Esophagus squamous epithelium (tissue), 5 donors: ENCODE measurements at regions not wholly inside any gene's neighbourhood (a gene's known extent, or its start where the extent isn't known, plus 50 kb on each side); places are given as distances from the start of the nearest gene placed in this dataset.

Source experiments
- DNase-seq: peaks from one replicate; lab custom pipeline; 2025; lab: John Stamatoyannopoulos, UW
- H3K27ac ChIP-seq, 4 donors: fragments of 200-600 bp; sonication (generic); one replicate each; pipeline ENCODE4 v1.5.1; 2016 to 2019; ENCODE audit warnings: mild to moderate bottlenecking in 1 of 4
- H3K27me3 ChIP-seq, 4 donors: fragments of 200-600 bp; sonication (generic); 1 replicate in 3 of 4; 2 replicates in 1 of 4; pipeline versions ENCODE4 v1.5.1 to v1.6.0; 2017 to 2021; ENCODE audit warnings: antibody characterized with exemption in 1 of 4
- H3K36me3 ChIP-seq, 3 donors: fragments of 200-600 bp; sonication (generic); one replicate each; pipeline ENCODE4 v1.5.1; 2016 to 2019
- H3K4me1 ChIP-seq, 3 donors: fragments of 200-600 bp; sonication (generic); one replicate each; pipeline ENCODE4 v1.5.1; 2017 to 2019
- H3K4me3 ChIP-seq, 4 donors: fragments of 200-600 bp; sonication (generic); 1 replicate in 3 of 4; 2 replicates in 1 of 4; pipeline ENCODE4 v1.5.1; 2016 to 2019; ENCODE audit warnings: mild to moderate bottlenecking in 2 of 4, moderate library complexity in 1 of 4
- H3K9me3 ChIP-seq, 3 donors: fragments of 200-600 bp; sonication (generic); one replicate each; pipeline ENCODE4 v1.5.1; 2016 to 2019
- CTCF ChIP-seq, 6 experiments: fragments of 450-650 bp in 4 of 6; fragments of 200-600 bp in 2 of 6; sonication (generic) in 2 of 6; IDR thresholded peaks; one replicate each; pipeline ENCODE4 v1.5.1; 2016 to 2019; ENCODE audit warnings: antibody characterized with exemption in 6 of 6, mild to moderate bottlenecking in 4 of 6, moderate library complexity in 4 of 6
- POLR2A ChIP-seq, 4 donors: fragments of 450-650 bp; IDR thresholded peaks; one replicate each; pipeline ENCODE4 v1.6.1; 2017; ENCODE audit warnings: antibody characterized with exemption in 4 of 4, mild to moderate bottlenecking in 4 of 4, moderate library complexity in 3 of 4
- WGBS, 2 donors: methylation state at CpG; one replicate each; pipeline ENCODE4 v1.1.5; 2018; 5-methylcytosine and 5-hydroxymethylcytosine counted together
- intact Hi-C: fragments of 100-400 bp; cut with DNase I; formaldehyde crosslinking; loops from one replicate; pipeline ENCODE4 v1.15.0; 2022
- donor health status: DM: yes; HTN: yes; CAD: no.

GRCh38 chr1:69284508-69284907 lies 283.2 kb upstream of the LRRC7 start:
- Histone ChIP-seq H3K4me1 (no peaks in the 10 kb centered on the region), H3K4me3 (no peak overlapping the region), H3K27me3 (no peaks in the 10 kb centered on the region), H3K36me3 (no peaks in the 10 kb centered on the region), H3K9me3 (no peaks in the 10 kb centered on the region), H3K27ac (no peak overlapping the region)
- intact Hi-C loops, result no loop called here
- 86 to 88% methylated on average over 1 of the region's 1 CpG for WGBS, 2 donors
- DNase-seq, result no peak
- TF ChIP-seq POLR2A (IDR thresholded peaks at IDR 0.05) (no peak), CTCF (IDR thresholded peaks at IDR 0.05) (no peak)

- WGBS, 2 donors, result 86 to 90% methylated on average over 5 of the region's 5 CpGs
- intact Hi-C loops, result no loop called here
- no peak for TF ChIP-seq CTCF (IDR thresholded peaks at IDR 0.05)
- no peak for TF ChIP-seq POLR2A (IDR thresholded peaks at IDR 0.05)
- no peaks in the 10 kb centered on the region for H3K36me3 ChIP-seq
- H3K4me1 ChIP-seq, result no peaks in the 10 kb centered on the region
- no peak overlapping the region for H3K27ac ChIP-seq
- H3K27me3 ChIP-seq, result no peaks in the 10 kb centered on the region
- no peak overlapping the region for H3K4me3 ChIP-seq
- DNase-seq, result no peak
- H3K9me3 ChIP-seq, result no peaks in the 10 kb centered on the region
Observed at GRCh38 chr1:69288416-69288815, 279.3 kb upstream of the LRRC7 start.

GRCh38 chr1:69290291-69290690 lies 277.4 kb upstream of the LRRC7 start:
- intact Hi-C loops, result no loop called here
- H3K9me3 ChIP-seq, result no peaks in the 10 kb centered on the region
- H3K27ac ChIP-seq, result no peak overlapping the region
- no peaks in the 10 kb centered on the region for H3K4me1 ChIP-seq
- 35 to 50% methylated on average over 1 of the region's 1 CpG for WGBS, 2 donors
- TF ChIP-seq POLR2A (IDR thresholded peaks at IDR 0.05), result no peak
- TF ChIP-seq CTCF (IDR thresholded peaks at IDR 0.05), result no peak
- no peaks in the 10 kb centered on the region for H3K36me3 ChIP-seq
- DNase-seq, result no peak
- no peaks in the 10 kb centered on the region for H3K27me3 ChIP-seq
- H3K4me3 ChIP-seq, result no peak overlapping the region

GRCh38 chr1:69291541-69291940 lies 276.2 kb upstream of the LRRC7 start:
- 79% methylated on average over 4 of the region's 4 CpGs for WGBS, 2 donors
- intact Hi-C loops, result no loop called here
- TF ChIP-seq POLR2A (IDR thresholded peaks at IDR 0.05) (no peak), CTCF (IDR thresholded peaks at IDR 0.05) (no peak)

GRCh38 chr1:69292833-69293232 lies 274.9 kb upstream of the LRRC7 start:
- TF ChIP-seq CTCF (IDR thresholded peaks at IDR 0.05) (no peak), POLR2A (IDR thresholded peaks at IDR 0.05) (no peak)
- 89 to 96% methylated on average over 3 of the region's 3 CpGs for WGBS, 2 donors

More at GRCh38 chr1:69291541-69291940, 276.2 kb upstream of the LRRC7 start:
- H3K36me3 ChIP-seq, result no peaks in the 10 kb centered on the region
- no peak for DNase-seq
- no peak overlapping the region for H3K27ac ChIP-seq
- no peak overlapping the region for H3K4me3 ChIP-seq
- H3K4me1 ChIP-seq, result no peaks in the 10 kb centered on the region
- no peaks in the 10 kb centered on the region for H3K9me3 ChIP-seq
- no peaks in the 10 kb centered on the region for H3K27me3 ChIP-seq

More at GRCh38 chr1:69292833-69293232, 274.9 kb upstream of the LRRC7 start:
- no peak overlapping the region for H3K27ac ChIP-seq
- no peaks in the 10 kb centered on the region for H3K9me3 ChIP-seq
- no peak overlapping the region for H3K4me3 ChIP-seq
- no peaks in the 10 kb centered on the region for H3K4me1 ChIP-seq
- H3K36me3 ChIP-seq, result no peaks in the 10 kb centered on the region
- intact Hi-C loops, result no loop called here
- H3K27me3 ChIP-seq, result no peaks in the 10 kb centered on the region
- DNase-seq, result no peak
